Erythroblast (primary cell): ENCODE measurements at regions not wholly inside any gene's neighbourhood (a gene's known extent, or its start where the extent isn't known, plus 50 kb on each side); places are given as distances from the start of the nearest gene placed in this dataset.

Experiments used
- GATA1 ChIP-seq: IDR thresholded peaks from 2 replicates; pipeline ENCODE4 v1.6.1; 2011; ENCODE audit warnings: low read depth, mild to moderate bottlenecking, control low read depth, low read length, moderate library complexity
- POLR2A ChIP-seq: IDR thresholded peaks from 2 replicates; pipeline ENCODE4 v1.6.1; 2011; ENCODE audit warnings: mild to moderate bottlenecking, low read length

DNA sequence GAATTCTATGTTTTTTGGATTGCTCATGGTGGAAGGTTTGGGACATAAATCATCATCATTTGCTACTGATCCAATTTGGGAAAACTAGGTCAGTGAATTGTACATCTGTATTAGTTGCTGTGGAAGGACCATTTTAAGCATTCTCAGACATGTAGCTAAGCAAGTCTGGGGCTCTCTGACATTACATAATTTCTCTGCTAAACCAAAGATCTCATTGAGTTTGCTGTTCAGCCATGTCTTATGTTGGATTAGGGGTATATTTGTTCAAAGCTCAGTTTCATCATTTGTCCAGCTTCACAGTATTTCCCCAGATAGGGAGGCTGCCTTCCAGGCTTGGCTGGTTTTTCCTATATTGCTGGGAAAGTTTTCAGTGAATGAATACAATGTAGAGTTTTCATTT, 399.7 kb downstream of the MTX2 start:
- TF ChIP-seq POLR2A (no peak), GATA1 (no peak)
